SK-N-SH (cell line): ENCODE measurements at regions not wholly inside any gene's neighbourhood (a gene's known extent, or its start where the extent isn't known, plus 50 kb on each side); places are given as distances from the start of the nearest gene placed in this dataset.

Experiments
- CTCF ChIP-seq: fragments of 200-600 bp; sonication (generic); IDR thresholded peaks from 2 replicates; pipeline ENCODE4 v1.6.1; 2017; ENCODE audit warnings: antibody characterized with exemption, mild to moderate bottlenecking, moderate library complexity
- ELF1 ChIP-seq: IDR thresholded peaks from 2 replicates; pipeline ENCODE4 v1.4.0; 2012
- EZH2phosphoT487 ChIP-seq: fragments of 200-600 bp; sonication (generic); IDR thresholded peaks from 2 replicates; pipeline ENCODE4 v1.6.1; 2017; ENCODE audit warnings: low read depth, mixed run types, mild to moderate bottlenecking, antibody characterized with exemption, moderate library complexity, borderline replicate concordance
- JUND ChIP-seq: IDR thresholded peaks from 2 replicates; pipeline ENCODE4 v1.4.0; 2012
- NFIC ChIP-seq: IDR thresholded peaks from 2 replicates; pipeline ENCODE4 v1.4.0; 2012; ENCODE audit warnings: borderline replicate concordance
- NRF1 ChIP-seq: IDR thresholded peaks from 2 replicates; pipeline ENCODE4 v1.6.1; 2012; ENCODE audit warnings: low read depth, mild to moderate bottlenecking, low read length
- POLR2AphosphoS5 ChIP-seq: IDR thresholded peaks from 2 replicates; pipeline ENCODE4 v1.6.1; 2012; ENCODE audit warnings: low read depth, low read length
- RCOR1 ChIP-seq: fragments of 150-350 bp; IDR thresholded peaks from 2 replicates; pipeline ENCODE4 v1.6.1; 2017; ENCODE audit warnings: antibody characterized with exemption, low read length
- RFX5 ChIP-seq: IDR thresholded peaks from 2 replicates; pipeline ENCODE4 v1.6.1; 2012; ENCODE audit warnings: mild to moderate bottlenecking, improper control_type of control experiment, low read length
- TAF1 ChIP-seq: IDR thresholded peaks from 2 replicates; pipeline ENCODE4 v1.6.1; 2012; ENCODE audit warnings: low read depth, mild to moderate bottlenecking, low read length, moderate library complexity, borderline replicate concordance
- USF2 ChIP-seq: fragments of 150-350 bp; IDR thresholded peaks from 2 replicates; pipeline ENCODE4 v1.6.1; 2017; ENCODE audit warnings: antibody characterized with exemption, low read length, low read depth, borderline replicate concordance
- YY1 ChIP-seq: IDR thresholded peaks from 2 replicates; pipeline ENCODE4 v1.4.0; 2012; ENCODE audit warnings: low read depth, mild to moderate bottlenecking
- ZBTB33 ChIP-seq: IDR thresholded peaks from 2 replicates; pipeline ENCODE4 v1.4.0; 2012; ENCODE audit warnings: low read depth, borderline replicate concordance

GRCh38 chr3:63740116-63740515 is 79.0 kb upstream of the C3orf49 start:
- TF ChIP-seq POLR2AphosphoS5 (no peak), NFIC (no peak), CTCF (no peak), RFX5 (no peak), JUND (no peak), ELF1 (no peak), ZBTB33 (no peak), TAF1 (no peak), RCOR1 (no peak), YY1 (no peak), EZH2phosphoT487 (no peak), NRF1 (no peak), USF2 (no peak)
